ENCODE measurements at regions not wholly inside any gene's neighbourhood (a gene's known extent, or its start where the extent isn't known, plus 50 kb on each side); places are given as distances from the start of the nearest gene placed in this dataset.
"Not testable (repeated sequence)": the region's sequence is repeated elsewhere in the genome, so short reads cannot be mapped to it uniquely, and the experiment has no call there.

DNA sequence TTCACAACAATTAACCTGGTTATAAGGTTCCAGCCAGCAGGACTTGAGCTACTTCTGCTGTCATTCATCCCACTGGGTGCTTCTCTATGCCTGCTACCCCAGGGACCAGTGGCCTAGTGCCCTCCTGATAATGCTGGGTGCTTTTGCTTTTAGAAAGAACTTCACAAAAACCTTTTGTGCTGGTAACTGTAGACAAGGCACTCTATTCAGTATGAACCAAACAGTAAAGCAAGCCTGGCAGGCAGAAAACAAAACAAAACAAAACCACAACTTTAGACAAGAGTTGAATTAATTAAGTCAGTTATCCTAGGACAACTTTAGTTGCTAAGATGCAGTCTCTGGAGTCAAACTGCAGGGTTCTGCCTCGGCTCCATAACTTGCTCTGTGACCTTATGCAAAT lies 61.9 kb upstream of the ADGRL2 start:
- H3K27ac ChIP-seq (ENCODE audit: low read depth, low read length), result no peak overlapping the region
- H3K36me3 ChIP-seq (ENCODE audit: control insufficient read depth in 1 of 2, insufficient read depth in 2 of 2, low read length in 2 of 2), result no peaks in the 10 kb centered on the region
- no peaks in the 10 kb centered on the region for H3K9me3 ChIP-seq (ENCODE audit: control insufficient read depth in 1 of 2, low read length in 2 of 2)
- H3K4me3 ChIP-seq (ENCODE audit: low read depth in 1 of 2, low read length in 2 of 2), result no peak overlapping the region
- no peak overlapping the region for H3K9ac ChIP-seq (ENCODE audit: low read depth in 1 of 2, low read length in 2 of 2)
- no peaks in the 10 kb centered on the region for H3K4me1 ChIP-seq (ENCODE audit: control insufficient read depth in 1 of 2, insufficient read depth in 2 of 2, low read length in 2 of 2)
- H3K27me3 ChIP-seq (ENCODE audit: control insufficient read depth in 1 of 2, insufficient read depth in 2 of 2, low read length in 2 of 2), result no peaks in the 10 kb centered on the region

- H3K27ac ChIP-seq (ENCODE audit: low read depth, low read length), result no peak overlapping the region
- no peak overlapping the region for H3K4me3 ChIP-seq (ENCODE audit: low read depth in 1 of 2, low read length in 2 of 2)
- no peaks in the 10 kb centered on the region for H3K27me3 ChIP-seq (ENCODE audit: control insufficient read depth in 1 of 2, insufficient read depth in 2 of 2, low read length in 2 of 2)
- H3K9ac ChIP-seq (ENCODE audit: low read depth in 1 of 2, low read length in 2 of 2), result no peak overlapping the region
- no peaks in the 10 kb centered on the region for H3K9me3 ChIP-seq (ENCODE audit: control insufficient read depth in 1 of 2, low read length in 2 of 2)
- peaks cover 0 to 3% of the 10 kb centered on the region in 2 donors for H3K4me1 ChIP-seq (ENCODE audit: control insufficient read depth in 1 of 2, insufficient read depth in 2 of 2, low read length in 2 of 2)
- H3K36me3 ChIP-seq (ENCODE audit: control insufficient read depth in 1 of 2, insufficient read depth in 2 of 2, low read length in 2 of 2), result no peaks in the 10 kb centered on the region
Measured at GRCh38 chr1:81733480-81733879, 67.3 kb upstream of the ADGRL2 start.

DNA sequence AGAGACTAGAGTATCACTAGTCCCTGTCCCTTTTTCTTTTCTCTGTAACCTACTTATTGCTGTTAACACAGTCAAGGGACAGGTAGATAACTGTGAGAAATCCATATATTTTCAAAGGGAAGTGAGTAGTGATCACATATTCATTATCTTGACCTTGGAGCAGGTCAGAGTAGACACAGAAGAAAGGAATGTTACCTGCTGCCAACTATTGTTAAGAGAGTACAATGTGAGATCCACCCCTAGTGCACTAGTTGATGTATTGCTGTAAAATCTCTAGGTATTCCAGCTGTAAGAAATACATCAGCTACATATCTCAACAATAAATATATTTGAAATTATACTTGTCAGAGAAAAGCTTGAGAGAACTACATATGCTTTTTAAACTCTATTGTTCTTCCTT lies 68.7 kb upstream of the ADGRL2 start:
- peaks cover 0 to 3% of the 10 kb centered on the region in 2 donors for H3K4me1 ChIP-seq (ENCODE audit: control insufficient read depth in 1 of 2, insufficient read depth in 2 of 2, low read length in 2 of 2)
- no peaks in the 10 kb centered on the region for H3K27me3 ChIP-seq (ENCODE audit: control insufficient read depth in 1 of 2, insufficient read depth in 2 of 2, low read length in 2 of 2)
- H3K4me3 ChIP-seq (ENCODE audit: low read depth in 1 of 2, low read length in 2 of 2), result no peak overlapping the region
- H3K27ac ChIP-seq (ENCODE audit: low read depth, low read length), result no peak overlapping the region
- H3K9ac ChIP-seq (ENCODE audit: low read depth in 1 of 2, low read length in 2 of 2), result no peak overlapping the region
- no peaks in the 10 kb centered on the region for H3K9me3 ChIP-seq (ENCODE audit: control insufficient read depth in 1 of 2, low read length in 2 of 2)
- no peaks in the 10 kb centered on the region for H3K36me3 ChIP-seq (ENCODE audit: control insufficient read depth in 1 of 2, insufficient read depth in 2 of 2, low read length in 2 of 2)

DNA sequence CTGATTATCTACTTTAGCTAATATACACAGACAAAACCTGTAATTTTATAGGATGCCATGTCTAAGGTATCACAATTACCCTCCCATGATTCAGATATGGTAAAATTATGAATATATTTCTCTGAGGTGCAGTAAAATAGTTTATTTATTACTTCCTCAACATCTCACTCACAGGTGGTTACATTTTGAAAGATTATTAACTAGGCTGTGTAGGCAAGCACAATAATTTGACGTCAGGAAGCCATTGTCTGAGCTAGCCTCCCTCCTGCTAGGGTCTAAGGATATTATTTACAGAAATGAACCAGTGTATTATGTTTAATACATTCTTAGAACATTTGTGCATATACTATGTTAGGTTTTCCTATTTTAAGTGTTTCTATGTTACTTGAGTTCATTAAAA lies 69.9 kb upstream of the ADGRL2 start:
- H3K4me1 ChIP-seq (ENCODE audit: control insufficient read depth in 1 of 2, insufficient read depth in 2 of 2, low read length in 2 of 2), result peaks cover 0 to 3% of the 10 kb centered on the region in 2 donors
- no peak overlapping the region for H3K9ac ChIP-seq (ENCODE audit: low read depth in 1 of 2, low read length in 2 of 2)
- no peaks in the 10 kb centered on the region for H3K9me3 ChIP-seq (ENCODE audit: control insufficient read depth in 1 of 2, low read length in 2 of 2)
- H3K36me3 ChIP-seq (ENCODE audit: control insufficient read depth in 1 of 2, insufficient read depth in 2 of 2, low read length in 2 of 2), result no peaks in the 10 kb centered on the region
- H3K27me3 ChIP-seq (ENCODE audit: control insufficient read depth in 1 of 2, insufficient read depth in 2 of 2, low read length in 2 of 2), result no peaks in the 10 kb centered on the region
- H3K27ac ChIP-seq (ENCODE audit: low read depth, low read length), result no peak overlapping the region
- no peak overlapping the region for H3K4me3 ChIP-seq (ENCODE audit: low read depth in 1 of 2, low read length in 2 of 2)

GRCh38 chr1:81730299-81730698 lies 70.4 kb upstream of the ADGRL2 start:
- H3K4me1 ChIP-seq (ENCODE audit: control insufficient read depth in 1 of 2, insufficient read depth in 2 of 2, low read length in 2 of 2); H3K9me3 ChIP-seq (ENCODE audit: control insufficient read depth in 1 of 2, low read length in 2 of 2); H3K36me3 ChIP-seq (ENCODE audit: control insufficient read depth in 1 of 2, insufficient read depth in 2 of 2, low read length in 2 of 2): not testable (repeated sequence)

DNA sequence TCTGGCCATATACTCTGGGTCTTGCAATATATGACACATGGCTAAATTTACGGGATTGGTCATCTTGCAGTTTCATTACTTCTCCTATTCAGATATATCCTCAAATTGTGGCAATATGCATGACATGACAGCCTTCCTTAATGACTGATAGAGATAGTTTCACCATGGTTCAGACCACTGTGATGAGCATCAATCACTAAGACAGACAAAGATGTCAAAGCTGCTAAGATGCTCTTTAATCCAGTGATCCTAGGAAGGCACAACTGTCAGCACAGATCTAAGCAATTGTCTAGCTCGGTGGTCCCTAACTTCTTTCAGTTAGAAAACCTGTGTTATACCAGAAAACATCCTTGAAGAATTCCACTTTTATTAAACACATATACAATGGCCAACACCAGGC lies 70.9 kb upstream of the ADGRL2 start:
- no peaks in the 10 kb centered on the region for H3K27me3 ChIP-seq (ENCODE audit: control insufficient read depth in 1 of 2, insufficient read depth in 2 of 2, low read length in 2 of 2)
- H3K9ac ChIP-seq (ENCODE audit: low read depth in 1 of 2, low read length in 2 of 2), result no peak overlapping the region
- H3K27ac ChIP-seq (ENCODE audit: low read depth, low read length), result no peak overlapping the region
- H3K9me3 ChIP-seq (ENCODE audit: control insufficient read depth in 1 of 2, low read length in 2 of 2), result no peaks in the 10 kb centered on the region
- H3K36me3 ChIP-seq (ENCODE audit: control insufficient read depth in 1 of 2, insufficient read depth in 2 of 2, low read length in 2 of 2), result no peaks in the 10 kb centered on the region
- peaks cover 0 to 3% of the 10 kb centered on the region in 2 donors for H3K4me1 ChIP-seq (ENCODE audit: control insufficient read depth in 1 of 2, insufficient read depth in 2 of 2, low read length in 2 of 2)
- no peak overlapping the region for H3K4me3 ChIP-seq (ENCODE audit: low read depth in 1 of 2, low read length in 2 of 2)

More at GRCh38 chr1:81730299-81730698, 70.4 kb upstream of the ADGRL2 start:
- not testable (repeated sequence) for H3K4me3 ChIP-seq (ENCODE audit: low read depth in 1 of 2, low read length in 2 of 2); H3K9ac ChIP-seq (ENCODE audit: low read depth in 1 of 2, low read length in 2 of 2); H3K27ac ChIP-seq (ENCODE audit: low read depth, low read length); H3K27me3 ChIP-seq (ENCODE audit: control insufficient read depth in 1 of 2, insufficient read depth in 2 of 2, low read length in 2 of 2)

- no peaks in the 10 kb centered on the region for H3K27me3 ChIP-seq (ENCODE audit: control insufficient read depth in 1 of 2, insufficient read depth in 2 of 2, low read length in 2 of 2)
- peaks cover 0 to 3% of the 10 kb centered on the region in 2 donors for H3K4me1 ChIP-seq (ENCODE audit: control insufficient read depth in 1 of 2, insufficient read depth in 2 of 2, low read length in 2 of 2)
- no peaks in the 10 kb centered on the region for H3K9me3 ChIP-seq (ENCODE audit: control insufficient read depth in 1 of 2, low read length in 2 of 2)
- H3K9ac ChIP-seq (ENCODE audit: low read depth in 1 of 2, low read length in 2 of 2), result no peak overlapping the region
- H3K4me3 ChIP-seq (ENCODE audit: low read depth in 1 of 2, low read length in 2 of 2), result no peak overlapping the region
- H3K36me3 ChIP-seq (ENCODE audit: control insufficient read depth in 1 of 2, insufficient read depth in 2 of 2, low read length in 2 of 2), result no peaks in the 10 kb centered on the region
- H3K27ac ChIP-seq (ENCODE audit: low read depth, low read length), result no peak overlapping the region
Measured at GRCh38 chr1:81729239-81729638, 71.5 kb upstream of the ADGRL2 start.

- H3K4me3 ChIP-seq (ENCODE audit: low read depth in 1 of 2, low read length in 2 of 2), result no peak overlapping the region
- no peaks in the 10 kb centered on the region for H3K4me1 ChIP-seq (ENCODE audit: control insufficient read depth in 1 of 2, insufficient read depth in 2 of 2, low read length in 2 of 2)
- no peak overlapping the region for H3K9ac ChIP-seq (ENCODE audit: low read depth in 1 of 2, low read length in 2 of 2)
- no peaks in the 10 kb centered on the region for H3K27me3 ChIP-seq (ENCODE audit: control insufficient read depth in 1 of 2, insufficient read depth in 2 of 2, low read length in 2 of 2)
- no peaks in the 10 kb centered on the region for H3K36me3 ChIP-seq (ENCODE audit: control insufficient read depth in 1 of 2, insufficient read depth in 2 of 2, low read length in 2 of 2)
- no peak overlapping the region for H3K27ac ChIP-seq (ENCODE audit: low read depth, low read length)
- H3K9me3 ChIP-seq (ENCODE audit: control insufficient read depth in 1 of 2, low read length in 2 of 2), result no peaks in the 10 kb centered on the region
Measured at GRCh38 chr1:81725823-81726222, 74.9 kb upstream of the ADGRL2 start.

GRCh38 chr1:81722631-81723328 lies 78.0 kb upstream of the ADGRL2 start:
- not testable (repeated sequence) for H3K27me3 ChIP-seq (ENCODE audit: control insufficient read depth in 1 of 2, insufficient read depth in 2 of 2, low read length in 2 of 2); H3K4me1 ChIP-seq (ENCODE audit: control insufficient read depth in 1 of 2, insufficient read depth in 2 of 2, low read length in 2 of 2); H3K36me3 ChIP-seq (ENCODE audit: control insufficient read depth in 1 of 2, insufficient read depth in 2 of 2, low read length in 2 of 2); H3K9ac ChIP-seq (ENCODE audit: low read depth in 1 of 2, low read length in 2 of 2); H3K9me3 ChIP-seq (ENCODE audit: control insufficient read depth in 1 of 2, low read length in 2 of 2); H3K4me3 ChIP-seq (ENCODE audit: low read depth in 1 of 2, low read length in 2 of 2); H3K27ac ChIP-seq (ENCODE audit: low read depth, low read length)

GRCh38 chr1:81720256-81720655 lies 80.5 kb upstream of the ADGRL2 start:
- not testable (repeated sequence) for H3K27me3 ChIP-seq (ENCODE audit: control insufficient read depth in 1 of 2, insufficient read depth in 2 of 2, low read length in 2 of 2); H3K27ac ChIP-seq (ENCODE audit: low read depth, low read length); H3K36me3 ChIP-seq (ENCODE audit: control insufficient read depth in 1 of 2, insufficient read depth in 2 of 2, low read length in 2 of 2)

GRCh38 chr1:81717230-81717629 lies 83.5 kb upstream of the ADGRL2 start:
- H3K27me3 ChIP-seq (ENCODE audit: control insufficient read depth in 1 of 2, insufficient read depth in 2 of 2, low read length in 2 of 2), result no peaks in the 10 kb centered on the region
- no peak overlapping the region for H3K4me3 ChIP-seq (ENCODE audit: low read depth in 1 of 2, low read length in 2 of 2)
- H3K4me1 ChIP-seq (ENCODE audit: control insufficient read depth in 1 of 2, insufficient read depth in 2 of 2, low read length in 2 of 2), result no peaks in the 10 kb centered on the region
- no peaks in the 10 kb centered on the region for H3K36me3 ChIP-seq (ENCODE audit: control insufficient read depth in 1 of 2, insufficient read depth in 2 of 2, low read length in 2 of 2)
- no peaks in the 10 kb centered on the region for H3K9me3 ChIP-seq (ENCODE audit: control insufficient read depth in 1 of 2, low read length in 2 of 2)
- H3K9ac ChIP-seq (ENCODE audit: low read depth in 1 of 2, low read length in 2 of 2), result no peak overlapping the region
- H3K27ac ChIP-seq (ENCODE audit: low read depth, low read length), result no peak overlapping the region

More at GRCh38 chr1:81720256-81720655, 80.5 kb upstream of the ADGRL2 start:
- H3K4me1 ChIP-seq (ENCODE audit: control insufficient read depth in 1 of 2, insufficient read depth in 2 of 2, low read length in 2 of 2); H3K9ac ChIP-seq (ENCODE audit: low read depth in 1 of 2, low read length in 2 of 2); H3K4me3 ChIP-seq (ENCODE audit: low read depth in 1 of 2, low read length in 2 of 2); H3K9me3 ChIP-seq (ENCODE audit: control insufficient read depth in 1 of 2, low read length in 2 of 2): not testable (repeated sequence)
